Neural progenitor cell (in vitro differentiated cells): ENCODE measurements at regions not wholly inside any gene's neighbourhood (a gene's known extent, or its start where the extent isn't known, plus 50 kb on each side); places are given as distances from the start of the nearest gene placed in this dataset.

Experiments used
- DNase-seq: peaks from one replicate; pipeline ENCODE4 v3.0.0-alpha.2; 2016; ENCODE audit warnings: low spot score
- H2AFZ ChIP-seq: fragments of 200-600 bp; sonication (generic); replicated peaks from 2 replicates; pipeline ENCODE4 v1.6.1; 2016; ENCODE audit warnings: antibody characterized with exemption
- H3F3A ChIP-seq: fragments of 200-600 bp; sonication (generic); 2 replicates; pipeline ENCODE4 v1.6.1; 2016; ENCODE audit warnings: antibody characterized with exemption, low read depth
- H3K27ac ChIP-seq: fragments of 200-600 bp; sonication (generic); 2 replicates; pipeline ENCODE4 v1.5.1; 2016; ENCODE audit warnings: mild to moderate bottlenecking
- H3K27me3 ChIP-seq: fragments of 200-600 bp; sonication (generic); 2 replicates; pipeline ENCODE4 v1.6.1; 2016; ENCODE audit warnings: mild to moderate bottlenecking, moderate library complexity
- H3K36me3 ChIP-seq: fragments of 200-600 bp; sonication (generic); 2 replicates; pipeline ENCODE4 v1.5.1; 2016
- H3K4me1 ChIP-seq: fragments of 200-600 bp; sonication (generic); 2 replicates; pipeline ENCODE4 v1.6.1; 2016; ENCODE audit warnings: mixed run types
- H3K4me2 ChIP-seq: fragments of 200-600 bp; sonication (generic); 2 replicates; pipeline ENCODE4 v1.6.1; 2016
- H3K4me3 ChIP-seq: fragments of 200-600 bp; sonication (generic); 2 replicates; pipeline ENCODE4 v1.5.1; 2016
- H3K79me2 ChIP-seq: fragments of 200-600 bp; sonication (generic); 2 replicates; pipeline ENCODE4 v1.6.1; 2016; ENCODE audit warnings: low read depth
- H3K9ac ChIP-seq: fragments of 200-600 bp; sonication (generic); 2 replicates; pipeline ENCODE4 v1.6.1; 2016
- H3K9me3 ChIP-seq: fragments of 200-600 bp; sonication (generic); 2 replicates; pipeline ENCODE4 v1.5.1; 2016; ENCODE audit warnings: low read depth
- H4K20me1 ChIP-seq: fragments of 200-600 bp; sonication (generic); 2 replicates; pipeline ENCODE4 v1.6.1; 2016; ENCODE audit warnings: low read depth
- H3K27ac Mint-ChIP-seq: 3 replicates; pipeline ENCODE4 v1.8.0; 2021; ENCODE audit warnings: mixed read lengths
- H3K27me3 Mint-ChIP-seq: 2 replicates; pipeline ENCODE4 v1.8.0; 2022; ENCODE audit warnings: low read depth, mild to moderate bottlenecking, inconsistent platforms, moderate library complexity, mixed read lengths; ENCODE audit not compliant: insufficient read depth
- H3K36me3 Mint-ChIP-seq: 3 replicates; pipeline ENCODE4 v1.8.0; 2021; ENCODE audit warnings: mixed read lengths
- H3K4me1 Mint-ChIP-seq: 3 replicates; pipeline ENCODE4 v1.8.0; 2021; ENCODE audit warnings: mixed read lengths
- H3K4me3 Mint-ChIP-seq: 3 replicates; pipeline ENCODE4 v1.8.0; 2021; ENCODE audit warnings: mild to moderate bottlenecking, moderate library complexity, mixed read lengths
- H3K9me3 Mint-ChIP-seq: 3 replicates; pipeline ENCODE4 v1.8.0; 2020; ENCODE audit warnings: mixed read lengths
- EZH2 ChIP-seq: fragments of 200-600 bp; sonication (generic); IDR thresholded peaks from 2 replicates; pipeline ENCODE4 v1.6.1; 2017; ENCODE audit warnings: antibody characterized with exemption, mild to moderate bottlenecking, moderate library complexity
- EZH2phosphoT487 ChIP-seq: fragments of 200-600 bp; sonication (generic); IDR thresholded peaks from 2 replicates; pipeline ENCODE4 v1.6.1; 2017; ENCODE audit warnings: antibody characterized with exemption
- TF ChIP-seq, protein P1 (sequence below): fragments of 200-600 bp; sonication (generic); IDR thresholded peaks from 2 replicates; pipeline ENCODE4 v1.5.1; 2017; ENCODE audit warnings: antibody characterized with exemption, mild to moderate bottlenecking

DNA sequence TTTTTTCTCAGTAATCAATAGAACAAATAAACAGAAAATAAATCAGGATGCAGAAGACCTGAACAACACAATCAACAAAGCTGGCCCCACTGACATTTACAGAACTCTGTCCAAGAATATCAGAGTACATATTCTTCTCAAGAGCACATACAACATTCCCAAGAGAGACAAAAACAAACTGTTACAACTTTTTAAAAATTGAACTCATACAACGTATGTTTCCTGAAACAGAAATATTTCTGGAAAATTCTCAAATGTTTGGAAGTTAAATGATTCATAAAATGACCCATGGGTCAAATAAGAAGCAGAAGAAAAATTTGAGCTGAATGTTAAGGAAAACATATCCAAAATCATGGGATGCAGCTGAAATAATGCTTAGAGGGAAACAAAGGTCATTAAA lies 93.9 kb upstream of the VIPR2 start:
- Histone ChIP-seq H3K9ac (no peak overlapping the region), H3K27me3 (no peaks in the 10 kb centered on the region), H3K4me2 (no peak overlapping the region), H3K27ac (no peak overlapping the region), H3F3A (no peaks in the 10 kb centered on the region), H2AFZ (no peak overlapping the region), H3K79me2 (no peaks in the 10 kb centered on the region), H4K20me1 (no peaks in the 10 kb centered on the region), H3K36me3 (no peaks in the 10 kb centered on the region), H3K9me3 (no peaks in the 10 kb centered on the region), H3K4me3 (no peak overlapping the region), H3K4me1 (no peaks in the 10 kb centered on the region)
- Mint-ChIP-seq H3K27ac (no peak overlapping the region), H3K27me3 (peaks cover 3% of the 10 kb centered on the region), H3K36me3 (no peaks in the 10 kb centered on the region), H3K4me1 (peaks cover 13% of the 10 kb centered on the region), H3K9me3 (no peaks in the 10 kb centered on the region), H3K4me3 (no peak overlapping the region)
- TF ChIP-seq EZH2phosphoT487: no peak
- no peak for TF ChIP-seq EZH2
- TF ChIP-seq, protein P1, sequence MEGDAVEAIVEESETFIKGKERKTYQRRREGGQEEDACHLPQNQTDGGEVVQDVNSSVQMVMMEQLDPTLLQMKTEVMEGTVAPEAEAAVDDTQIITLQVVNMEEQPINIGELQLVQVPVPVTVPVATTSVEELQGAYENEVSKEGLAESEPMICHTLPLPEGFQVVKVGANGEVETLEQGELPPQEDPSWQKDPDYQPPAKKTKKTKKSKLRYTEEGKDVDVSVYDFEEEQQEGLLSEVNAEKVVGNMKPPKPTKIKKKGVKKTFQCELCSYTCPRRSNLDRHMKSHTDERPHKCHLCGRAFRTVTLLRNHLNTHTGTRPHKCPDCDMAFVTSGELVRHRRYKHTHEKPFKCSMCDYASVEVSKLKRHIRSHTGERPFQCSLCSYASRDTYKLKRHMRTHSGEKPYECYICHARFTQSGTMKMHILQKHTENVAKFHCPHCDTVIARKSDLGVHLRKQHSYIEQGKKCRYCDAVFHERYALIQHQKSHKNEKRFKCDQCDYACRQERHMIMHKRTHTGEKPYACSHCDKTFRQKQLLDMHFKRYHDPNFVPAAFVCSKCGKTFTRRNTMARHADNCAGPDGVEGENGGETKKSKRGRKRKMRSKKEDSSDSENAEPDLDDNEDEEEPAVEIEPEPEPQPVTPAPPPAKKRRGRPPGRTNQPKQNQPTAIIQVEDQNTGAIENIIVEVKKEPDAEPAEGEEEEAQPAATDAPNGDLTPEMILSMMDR: no peak
- DNase-seq: no peak

GRCh38 chr7:159237022-159237653 lies 92.5 kb upstream of the VIPR2 start:
- H3K36me3 Mint-ChIP-seq: no peaks in the 10 kb centered on the region
- Histone ChIP-seq H4K20me1 (no peaks in the 10 kb centered on the region), H3K36me3 (no peaks in the 10 kb centered on the region), H3K79me2 (no peaks in the 10 kb centered on the region), H3K4me3 (no peak overlapping the region), H3F3A (no peaks in the 10 kb centered on the region), H3K9me3 (no peaks in the 10 kb centered on the region), H3K27ac (no peak overlapping the region), H2AFZ (peak overlapping the region; percentile 24), H3K4me2 (no peak overlapping the region), H3K9ac (no peak overlapping the region), H3K4me1 (no peaks in the 10 kb centered on the region), H3K27me3 (no peaks in the 10 kb centered on the region)
- peak overlapping the region; percentile 38 for H3K27ac Mint-ChIP-seq
- TF ChIP-seq, protein P1: no peak
- TF ChIP-seq EZH2 (no peak), EZH2phosphoT487 (no peak)
- H3K4me3 Mint-ChIP-seq: no peak overlapping the region
- H3K9me3 Mint-ChIP-seq: no peaks in the 10 kb centered on the region
- peaks cover 13% of the 10 kb centered on the region for H3K4me1 Mint-ChIP-seq
- peaks cover 3% of the 10 kb centered on the region for H3K27me3 Mint-ChIP-seq
- DNase-seq: peak; percentile 2

- H3K9me3 ChIP-seq: no peaks in the 10 kb centered on the region
- H3K27ac Mint-ChIP-seq: no peak overlapping the region
- H2AFZ ChIP-seq: no peak overlapping the region
- no peaks in the 10 kb centered on the region for H3K9me3 Mint-ChIP-seq
- no peak overlapping the region for H3K4me3 ChIP-seq
- no peak overlapping the region for H3K4me2 ChIP-seq
- no peaks in the 10 kb centered on the region for H3F3A ChIP-seq
- TF ChIP-seq EZH2 (no peak), EZH2phosphoT487 (no peak)
- TF ChIP-seq, protein P1: no peak
- no peak overlapping the region for H3K27ac ChIP-seq
- H3K36me3 Mint-ChIP-seq: no peaks in the 10 kb centered on the region
- H3K36me3 ChIP-seq: no peaks in the 10 kb centered on the region
- peak; percentile 6 for DNase-seq
- no peaks in the 10 kb centered on the region for H4K20me1 ChIP-seq
- H3K27me3 ChIP-seq: no peaks in the 10 kb centered on the region
- no peak overlapping the region for H3K4me3 Mint-ChIP-seq
- H3K9ac ChIP-seq: no peak overlapping the region
- peaks cover 4% of the 10 kb centered on the region for H3K27me3 Mint-ChIP-seq
- H3K79me2 ChIP-seq: no peaks in the 10 kb centered on the region
- H3K4me1 ChIP-seq: peaks cover 9% of the 10 kb centered on the region
- H3K4me1 Mint-ChIP-seq: peaks cover 18% of the 10 kb centered on the region
Measured at GRCh38 chr7:159231017-159231416, 86.3 kb upstream of the VIPR2 start.
